Ovary (tissue), 3 donors: ENCODE measurements at regions not wholly inside any gene's neighbourhood (a gene's known extent, or its start where the extent isn't known, plus 50 kb on each side); places are given as distances from the start of the nearest gene placed in this dataset.

ENCODE experiments used
- POLR2A ChIP-seq: fragments of 450-650 bp; IDR thresholded peaks from one replicate; pipeline ENCODE4 v1.6.1; 2017; ENCODE audit warnings: antibody characterized with exemption, mild to moderate bottlenecking, moderate library complexity
- TF ChIP-seq, protein P1 (sequence below), 3 donors: fragments of 450-650 bp in 2 of 3; fragments of 200-600 bp in 1 of 3; IDR thresholded peaks; one replicate each; pipeline versions ENCODE4 v1.5.1 to v1.8.0; 2016 to 2022; ENCODE audit warnings: antibody characterized with exemption in 3 of 3, mild to moderate bottlenecking in 1 of 3
- donor health status: DM: no; HTN: no; CAD: no.

- TF ChIP-seq, protein P1, sequence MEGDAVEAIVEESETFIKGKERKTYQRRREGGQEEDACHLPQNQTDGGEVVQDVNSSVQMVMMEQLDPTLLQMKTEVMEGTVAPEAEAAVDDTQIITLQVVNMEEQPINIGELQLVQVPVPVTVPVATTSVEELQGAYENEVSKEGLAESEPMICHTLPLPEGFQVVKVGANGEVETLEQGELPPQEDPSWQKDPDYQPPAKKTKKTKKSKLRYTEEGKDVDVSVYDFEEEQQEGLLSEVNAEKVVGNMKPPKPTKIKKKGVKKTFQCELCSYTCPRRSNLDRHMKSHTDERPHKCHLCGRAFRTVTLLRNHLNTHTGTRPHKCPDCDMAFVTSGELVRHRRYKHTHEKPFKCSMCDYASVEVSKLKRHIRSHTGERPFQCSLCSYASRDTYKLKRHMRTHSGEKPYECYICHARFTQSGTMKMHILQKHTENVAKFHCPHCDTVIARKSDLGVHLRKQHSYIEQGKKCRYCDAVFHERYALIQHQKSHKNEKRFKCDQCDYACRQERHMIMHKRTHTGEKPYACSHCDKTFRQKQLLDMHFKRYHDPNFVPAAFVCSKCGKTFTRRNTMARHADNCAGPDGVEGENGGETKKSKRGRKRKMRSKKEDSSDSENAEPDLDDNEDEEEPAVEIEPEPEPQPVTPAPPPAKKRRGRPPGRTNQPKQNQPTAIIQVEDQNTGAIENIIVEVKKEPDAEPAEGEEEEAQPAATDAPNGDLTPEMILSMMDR (IDR thresholded peaks at IDR 0.05): no peak
- no peak for TF ChIP-seq POLR2A
Observed at GRCh38 chr10:114748241-114748640, 73.3 kb upstream of the FHIP2A start.
